H1 (cell line): ENCODE measurements at regions not wholly inside any gene's neighbourhood (a gene's known extent, or its start where the extent isn't known, plus 50 kb on each side); places are given as distances from the start of the nearest gene placed in this dataset.

Experiments used
- CTCF ChIA-PET: fragments of 300-600 bp; sonication (Branson Sonifier 250); formaldehyde crosslinking; loops from one replicate; lab custom pipeline; 2021; ENCODE audit not compliant: partially characterized antibody; lab: Charles Lee
- POLR2A ChIA-PET: fragments of 300-600 bp; sonication (Branson Sonifier 250); formaldehyde crosslinking; loops from one replicate; lab custom pipeline; 2021; ENCODE audit warnings: inconsistent platforms; ENCODE audit not compliant: partially characterized antibody; lab: Charles Lee
- DNase-seq, 2 experiments: peaks; one replicate each; pipeline versions ENCODE4 v3.0.0 to v3.0.0-alpha.2; 2010 to 2022; ENCODE audit warnings: low spot score in 2 of 2, low read depth in 1 of 2, mixed read lengths in 1 of 2
- FAIRE-seq: peaks from 2 replicates; lab custom pipeline; 2011; peaks lifted over from hg19 to GRCh38; lab: Jason Lieb, UNC
- H2AFZ ChIP-seq: 2 replicates; pipeline ENCODE4 v1.8.1; 2012; ENCODE audit warnings: low read length, inconsistent platforms
- H2AK5ac ChIP-seq: 2 replicates; pipeline ENCODE4 v1.6.1; 2013; ENCODE audit warnings: low read depth, low read length
- H2BK120ac ChIP-seq: replicated peaks from 2 replicates; pipeline ENCODE3; 2013; ENCODE audit warnings: low read depth, low read length, inconsistent platforms
- H2BK12ac ChIP-seq: 2 replicates; pipeline ENCODE4 v1.6.1; 2013; ENCODE audit warnings: low read depth, low read length
- H2BK15ac ChIP-seq: 2 replicates; pipeline ENCODE4 v1.6.1; 2013; ENCODE audit warnings: low read length
- H2BK20ac ChIP-seq: 2 replicates; pipeline ENCODE4 v1.6.1; 2013; ENCODE audit warnings: low read length
- H2BK5ac ChIP-seq: 2 replicates; pipeline ENCODE4 v1.6.1; 2013; ENCODE audit warnings: low read depth, low read length
- H3K14ac ChIP-seq: 2 replicates; pipeline ENCODE4 v1.6.1; 2013; ENCODE audit warnings: inconsistent platforms; ENCODE audit not compliant: insufficient read length
- H3K18ac ChIP-seq: 2 replicates; pipeline ENCODE4 v1.6.1; 2013; ENCODE audit warnings: low read length; ENCODE audit errors: extremely low read depth
- H3K23ac ChIP-seq: 2 replicates; pipeline ENCODE4 v1.6.1; 2013; ENCODE audit warnings: inconsistent platforms; ENCODE audit not compliant: insufficient read length
- H3K23me2 ChIP-seq: 2 replicates; pipeline ENCODE4 v1.6.1; 2013; ENCODE audit warnings: low read depth, low read length
- H3K27ac ChIP-seq: 2 replicates; pipeline ENCODE4 v1.6.1; 2011; ENCODE audit warnings: low read depth, low read length, inconsistent platforms
- H3K27me3 ChIP-seq, 4 experiments: replicated peaks in 1 of 4; 1 replicate in 1 of 4; 2 replicates in 3 of 4; pipeline versions ENCODE4 v1.6.1 to v1.8.1; 2011 to 2013; ENCODE audit warnings: low read length in 3 of 4, mild to moderate bottlenecking in 3 of 4, inconsistent platforms in 2 of 4, mixed read lengths in 2 of 4, moderate library complexity in 1 of 4; ENCODE audit not compliant: control insufficient read depth in 3 of 4, insufficient read depth in 3 of 4; ENCODE audit errors: extremely low read depth in 1 of 4
- H3K36me3 ChIP-seq, 4 experiments: 2 replicates each; pipeline versions ENCODE4 v1.6.1 to v1.8.1; 2011 to 2013; ENCODE audit warnings: mild to moderate bottlenecking in 4 of 4, low read length in 3 of 4, moderate library complexity in 2 of 4, control low read depth in 1 of 4, inconsistent platforms in 1 of 4; ENCODE audit not compliant: insufficient read depth in 4 of 4, control insufficient read depth in 2 of 4
- H3K4ac ChIP-seq: replicated peaks from 2 replicates; pipeline ENCODE3; 2013; ENCODE audit warnings: low read length, low read depth, mixed read lengths, inconsistent platforms; ENCODE audit not compliant: insufficient read length
- H3K4me1 ChIP-seq, 4 experiments: replicated peaks in 1 of 4; 1 replicate in 1 of 4; 2 replicates in 3 of 4; pipeline versions ENCODE4 v1.6.1 to v1.8.1; 2011 to 2013; ENCODE audit warnings: low read length in 3 of 4, inconsistent platforms in 2 of 4, mixed read lengths in 1 of 4; ENCODE audit not compliant: insufficient read depth in 4 of 4, control insufficient read depth in 3 of 4
- H3K4me2 ChIP-seq, 2 experiments: 2 replicates each; pipeline versions ENCODE4 v1.6.1 to v1.8.1; 2011 to 2013; ENCODE audit warnings: low read depth in 2 of 2, low read length in 2 of 2, control low read depth in 1 of 2, inconsistent platforms in 1 of 2, mild to moderate bottlenecking in 1 of 2; ENCODE audit not compliant: insufficient read depth in 1 of 2
- H3K4me3 ChIP-seq, 4 experiments: fragments of 200-600, 300-600 bp in 1 of 4; sonication (generic), shearing (Covaris generic), sonication (Bioruptor Twin) in 1 of 4; 2 replicates each; pipeline versions ENCODE4 v1.5.1 to v1.8.1; 2011 to 2016; ENCODE audit warnings: low read length in 4 of 4, low read depth in 3 of 4, control low read depth in 2 of 4, inconsistent platforms in 2 of 4, mild to moderate bottlenecking in 2 of 4, mixed read lengths in 1 of 4, moderate library complexity in 1 of 4; ENCODE audit not compliant: insufficient read depth in 2 of 4; ENCODE audit errors: extremely low read depth in 1 of 4
- H3K56ac ChIP-seq: replicated peaks from 2 replicates; pipeline ENCODE3; 2013; ENCODE audit warnings: low read depth, mild to moderate bottlenecking, mixed read lengths, low read length, inconsistent platforms; ENCODE audit not compliant: insufficient read length
- H3K79me1 ChIP-seq: 2 replicates; pipeline ENCODE4 v1.6.1; 2013; ENCODE audit warnings: low read depth, low read length, control low read depth
- H3K79me2 ChIP-seq, 2 experiments: 2 replicates each; pipeline versions ENCODE4 v1.6.1 to v1.8.1; 2012 to 2013; ENCODE audit warnings: low read length in 2 of 2, mild to moderate bottlenecking in 2 of 2, inconsistent platforms in 1 of 2; ENCODE audit not compliant: insufficient read depth in 2 of 2, control insufficient read depth in 1 of 2
- H3K9ac ChIP-seq, 4 experiments: replicated peaks in 1 of 4; 1 replicate in 1 of 4; 2 replicates in 3 of 4; pipeline versions ENCODE4 v1.6.1 to v1.8.1; 2011 to 2013; ENCODE audit warnings: low read depth in 3 of 4, low read length in 3 of 4, control low read depth in 2 of 4, mild to moderate bottlenecking in 2 of 4, moderate library complexity in 2 of 4, inconsistent platforms in 1 of 4; ENCODE audit errors: extremely low read depth in 1 of 4
- H3K9me3 ChIP-seq, 2 experiments: 2 replicates each; pipeline versions ENCODE4 v1.6.1 to v1.8.1; 2012 to 2013; ENCODE audit warnings: mild to moderate bottlenecking in 2 of 2, moderate library complexity in 2 of 2, control low read depth in 1 of 2, inconsistent platforms in 1 of 2, low read depth in 1 of 2, low read length in 1 of 2, mixed read lengths in 1 of 2; ENCODE audit not compliant: insufficient read depth in 2 of 2
- H4K20me1 ChIP-seq, 2 experiments: replicated peaks in 1 of 2; 2 replicates each; pipeline versions ENCODE3 to v1.8.1; 2011 to 2013; ENCODE audit warnings: inconsistent platforms in 2 of 2, low read length in 2 of 2, mild to moderate bottlenecking in 1 of 2; ENCODE audit not compliant: insufficient read depth in 2 of 2, control insufficient read depth in 1 of 2
- H4K5ac ChIP-seq: 2 replicates; pipeline ENCODE4 v1.6.1; 2013; ENCODE audit warnings: low read length, low read depth, mixed read lengths, inconsistent platforms; ENCODE audit not compliant: insufficient read length
- H4K8ac ChIP-seq: 2 replicates; pipeline ENCODE4 v1.8.0; 2013; ENCODE audit warnings: mild to moderate bottlenecking, moderate library complexity, low read length, inconsistent platforms; ENCODE audit not compliant: insufficient read depth; ENCODE audit errors: extremely low read depth
- H4K91ac ChIP-seq: replicated peaks from 2 replicates; pipeline ENCODE3; 2013; ENCODE audit warnings: low read length, mixed read lengths, inconsistent platforms; ENCODE audit not compliant: insufficient read length
- CBX5 ChIP-seq: fragments of 300-800, 300-1000 bp; sonication (generic); IDR thresholded peaks from 2 replicates; pipeline ENCODE4 v1.7.1; 2016; ENCODE audit warnings: antibody characterized with exemption, low read length, low read depth
- CHD2 ChIP-seq: IDR thresholded peaks from 2 replicates; pipeline ENCODE4 v1.6.1; 2012; ENCODE audit warnings: low read length, improper control_type of control experiment
- CTBP2 ChIP-seq: IDR thresholded peaks from 2 replicates; pipeline ENCODE4 v1.7.0; 2011; ENCODE audit warnings: borderline replicate concordance, mild to moderate bottlenecking, moderate library complexity, mixed read lengths, low read length; ENCODE audit not compliant: insufficient read depth, insufficient read length
- E2F6 ChIP-seq: IDR thresholded peaks from 2 replicates; pipeline ENCODE4 v1.6.1; 2012; ENCODE audit warnings: inconsistent platforms
- HDAC6 ChIP-seq: IDR thresholded peaks from one replicate; pipeline ENCODE4 v1.7.1; 2012; ENCODE audit warnings: low read depth, mild to moderate bottlenecking, inconsistent platforms, low read length, moderate library complexity
- JUN ChIP-seq: IDR thresholded peaks from 2 replicates; pipeline ENCODE4 v1.6.1; 2011; ENCODE audit warnings: low read depth, mild to moderate bottlenecking, improper control_type of control experiment, low read length
- NANOG ChIP-seq: IDR thresholded peaks from 2 replicates; pipeline ENCODE4 v1.6.1; 2011; ENCODE audit warnings: low read length, low read depth, mild to moderate bottlenecking, inconsistent platforms; ENCODE audit not compliant: insufficient read depth, poor library complexity, severe bottlenecking
- TBP ChIP-seq: IDR thresholded peaks from 2 replicates; pipeline ENCODE4 v1.6.1; 2011; ENCODE audit warnings: low read depth, low read length, improper control_type of control experiment
- YY1 ChIP-seq: IDR thresholded peaks from 2 replicates; pipeline ENCODE4 v1.6.1; 2011; ENCODE audit warnings: low read depth, mild to moderate bottlenecking, low read length
- WGBS, 2 experiments: shearing (Covaris generic) in 1 of 2; methylation state at CpG; one replicate each; pipeline versions ENCODE4 v1.1.6 to v1.1.7; 2013 to 2015; ENCODE audit warnings: low lambda C conversion rate in 2 of 2, mixed read lengths in 2 of 2, inconsistent platforms in 1 of 2, low coverage in 1 of 2, missing lambda C conversion rate in 1 of 2; ENCODE audit not compliant: insufficient replicate concordance in 2 of 2, insufficient coverage in 1 of 2, insufficient read length in 1 of 2; ENCODE audit errors: extremely low coverage in 1 of 2, missing lambda C conversion rate in 1 of 2; 5-methylcytosine and 5-hydroxymethylcytosine counted together

GRCh38 chr2:129895526-129896082 is 83.9 kb upstream of the RAB6C start:
- no peak overlapping the region for H2AFZ ChIP-seq
- H3K27me3 ChIP-seq, result no peaks in the 10 kb centered on the region
- H3K79me2 ChIP-seq, result no peaks in the 10 kb centered on the region
- no peak overlapping the region for H3K9ac ChIP-seq
- H4K8ac ChIP-seq, result no peak overlapping the region
- peaks cover 0 to 6% (median under 1%) of the 10 kb centered on the region in 4 experiments; a peak in 2 of 7 replicates for H3K4me1 ChIP-seq
- no peak overlapping the region for H3K4me3 ChIP-seq
- H3K4me2 ChIP-seq, result no peak overlapping the region
- TF ChIP-seq CTBP2 (no peak), HDAC6 (no peak), TBP (no peak), JUN (no peak), CHD2 (no peak), CBX5 (no peak), E2F6 (no peak), NANOG (no peak), YY1 (no peak)
- FAIRE-seq (no peak), DNase-seq (no peak)
- no peak overlapping the region for H3K4ac ChIP-seq
- H3K27ac ChIP-seq, result no peak overlapping the region
- no peak overlapping the region for H3K14ac ChIP-seq
- ChIA-PET POLR2A (no interaction called here), CTCF (interaction anchor here (0.6 to 1.4 kb wide), 4 partner anchors 13 to 169 kb away, joined by 3 to 5 read pairs (median 3); no protein-coding TSS in a partner anchor)
- H4K91ac ChIP-seq, result no peak overlapping the region
- 0 out of 4 replicates have a peak, but pooled peaks cover 0 to 4% of the 10 kb centered on the region in 2 experiments for H3K9me3 ChIP-seq
- H4K20me1 ChIP-seq, result peaks cover 0 to 2% of the 10 kb centered on the region in 2 experiments
- no peak overlapping the region for H2BK5ac ChIP-seq
- no peak overlapping the region for H3K23ac ChIP-seq
- no peaks in the 10 kb centered on the region; the same call in 1 of the 2 replicates for H3K79me1 ChIP-seq
- H2AK5ac ChIP-seq, result no peak overlapping the region
- H2BK20ac ChIP-seq, result no peak overlapping the region
- no peak overlapping the region for H2BK120ac ChIP-seq
- no peak overlapping the region for H4K5ac ChIP-seq
- H3K56ac ChIP-seq, result no peak overlapping the region
- H3K18ac ChIP-seq, result no peak overlapping the region
- H2BK15ac ChIP-seq, result no peak overlapping the region
- H3K36me3 ChIP-seq, result no peaks in the 10 kb centered on the region
- H2BK12ac ChIP-seq, result no peak overlapping the region
- no peaks in the 10 kb centered on the region for H3K23me2 ChIP-seq
- WGBS, 2 experiments, result 97% methylated on average over 2 of the region's 2 CpGs; no CpG with 5 or more reads in 1 of the 2 experiments
